ENCODE measurements at regions not wholly inside any gene's neighbourhood (a gene's known extent, or its start where the extent isn't known, plus 50 kb on each side); places are given as distances from the start of the nearest gene placed in this dataset.

GRCh38 chr7:70997261-70997660 is 134.7 kb upstream of the GALNT17 start:
- TF ChIP-seq POLR2AphosphoS5 (IDR thresholded peaks at IDR 0.05; ENCODE audit: borderline replicate concordance, low read depth, low read length) (no peak), EZH2 (IDR thresholded peaks at IDR 0.05) (no peak)

Measured in SK-N-MC (cell line).